Keratinocyte (primary cell): ENCODE measurements at regions not wholly inside any gene's neighbourhood (a gene's known extent, or its start where the extent isn't known, plus 50 kb on each side); places are given as distances from the start of the nearest gene placed in this dataset.

Experiments used
- DNase-seq: peaks from one replicate; pipeline ENCODE4 v3.0.0-alpha.2; 2011; ENCODE audit warnings: low read depth, missing footprints, low spot score
- FAIRE-seq: peaks from 2 replicates; lab custom pipeline; 2011; peaks lifted over from hg19 to GRCh38; lab: Jason Lieb, UNC
- H2AFZ ChIP-seq: 2 replicates; pipeline ENCODE4 v1.6.0; 2012; ENCODE audit warnings: low read length, control low read depth, inconsistent platforms; ENCODE audit not compliant: control insufficient read depth
- H3K27ac ChIP-seq: 2 replicates; pipeline ENCODE4 v1.5.1; 2011; ENCODE audit warnings: low read length; ENCODE audit not compliant: control insufficient read depth, insufficient read depth
- H3K27me3 ChIP-seq: 3 replicates; pipeline ENCODE4 v1.6.0; 2011; ENCODE audit warnings: low read length; ENCODE audit not compliant: control insufficient read depth, insufficient read depth; ENCODE audit errors: extremely low read depth
- H3K36me3 ChIP-seq, 2 experiments: 2 replicates in 1 of 2; 3 replicates in 1 of 2; pipeline ENCODE4 v1.5.1; 2011; ENCODE audit warnings: low read length in 2 of 2, mild to moderate bottlenecking in 1 of 2; ENCODE audit not compliant: control insufficient read depth in 2 of 2, insufficient read depth in 2 of 2; ENCODE audit errors: extremely low read depth in 1 of 2
- H3K4me1 ChIP-seq: 3 replicates; pipeline ENCODE4 v1.5.1; 2011; ENCODE audit warnings: low read length; ENCODE audit not compliant: control insufficient read depth, insufficient read depth; ENCODE audit errors: extremely low read depth
- H3K4me2 ChIP-seq: 3 replicates; pipeline ENCODE4 v1.6.0; 2011; ENCODE audit warnings: low read depth, low read length; ENCODE audit not compliant: control insufficient read depth, insufficient read depth; ENCODE audit errors: extremely low read depth
- H3K4me3 ChIP-seq, 3 experiments: fragments of 200-600 bp in 1 of 3; sonication (generic) in 1 of 3; 2 replicates in 2 of 3; 3 replicates in 1 of 3; pipeline ENCODE4 v1.5.1; 2011 to 2016; ENCODE audit warnings: low read length in 3 of 3, mild to moderate bottlenecking in 3 of 3, control low read depth in 2 of 3, inconsistent platforms in 1 of 3, low read depth in 1 of 3, mixed read lengths in 1 of 3, mixed run types in 1 of 3, moderate library complexity in 1 of 3; ENCODE audit not compliant: control insufficient read depth in 2 of 3, insufficient read depth in 2 of 3; ENCODE audit errors: extremely low read depth in 1 of 3
- H3K79me2 ChIP-seq: 2 replicates; pipeline ENCODE4 v1.6.0; 2012; ENCODE audit warnings: low read length; ENCODE audit not compliant: control insufficient read depth, insufficient read depth
- H3K9ac ChIP-seq: 3 replicates; pipeline ENCODE4 v1.6.0; 2011; ENCODE audit warnings: low read length; ENCODE audit not compliant: control insufficient read depth, insufficient read depth; ENCODE audit errors: extremely low read depth
- H3K9me1 ChIP-seq: 3 replicates; pipeline ENCODE4 v1.6.0; 2011; ENCODE audit warnings: low read length; ENCODE audit not compliant: control insufficient read depth, insufficient read depth; ENCODE audit errors: extremely low read depth
- H3K9me3 ChIP-seq: 2 replicates; pipeline ENCODE4 v1.5.1; 2012; ENCODE audit warnings: low read depth, low read length; ENCODE audit not compliant: control insufficient read depth
- H4K20me1 ChIP-seq: 3 replicates; pipeline ENCODE4 v1.6.0; 2011; ENCODE audit warnings: low read length; ENCODE audit not compliant: control insufficient read depth, insufficient read depth; ENCODE audit errors: extremely low read depth
- CTCF ChIP-seq, 3 experiments: IDR thresholded peaks in 1 of 3; conservative IDR thresholded peaks in 1 of 3; optimal IDR thresholded peaks in 1 of 3; 2 replicates in 2 of 3; 3 replicates in 1 of 3; pipeline versions ENCODE3 to v1.5.1; 2011; ENCODE audit warnings: low read length in 3 of 3, mild to moderate bottlenecking in 3 of 3, moderate library complexity in 2 of 3, control low read depth in 1 of 3, inconsistent platforms in 1 of 3; ENCODE audit not compliant: insufficient read depth in 2 of 3; ENCODE audit errors: extremely low read depth in 1 of 3
- EZH2 ChIP-seq: IDR thresholded peaks from one replicate; pipeline ENCODE4 v1.6.1; 2012; ENCODE audit warnings: inconsistent platforms, mild to moderate bottlenecking, low read length, moderate library complexity
- dilution Hi-C: fragments of 300-500 bp; cut with MboI; formaldehyde crosslinking; loops from one replicate; pipeline ENCODE4 v1.7.0; 2020; ENCODE audit warnings: low sequenced_read_pairs; ENCODE audit not compliant: extremely low pct_ligation_motif_present

DNA sequence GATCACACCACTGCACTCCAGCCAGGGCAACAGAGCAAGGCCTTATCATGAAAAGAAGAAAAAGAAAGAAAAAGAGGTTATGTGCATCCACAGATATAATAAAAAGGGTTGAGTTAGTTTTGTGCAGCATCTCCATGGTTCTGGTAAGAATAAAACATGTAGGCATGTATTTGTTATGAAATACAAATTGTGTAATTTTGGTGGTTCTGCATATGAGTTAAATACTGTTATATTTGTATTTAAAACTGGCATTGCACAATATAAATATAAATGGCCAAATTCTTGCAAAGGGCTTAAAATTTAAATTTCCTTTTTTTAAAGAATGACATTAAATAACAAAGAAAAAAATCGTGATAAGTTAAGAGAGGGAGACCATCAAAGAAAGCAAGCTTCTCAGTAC, 159.1 kb upstream of the PREP start:
- Histone ChIP-seq H4K20me1 (no peaks in the 10 kb centered on the region), H3K4me2 (no peak overlapping the region), H3K4me3 (no peak overlapping the region), H3K9me3 (no peaks in the 10 kb centered on the region), H3K9ac (no peak overlapping the region), H3K36me3 (no peaks in the 10 kb centered on the region), H3K79me2 (no peaks in the 10 kb centered on the region), H3K9me1 (no peaks in the 10 kb centered on the region), H3K27ac (no peak overlapping the region), H2AFZ (no peak overlapping the region), H3K27me3 (no peaks in the 10 kb centered on the region), H3K4me1 (peaks cover 2% of the 10 kb centered on the region)
- TF ChIP-seq EZH2 (no peak), CTCF (optimal IDR thresholded peaks at IDR 0.05 in 1 of 3, IDR thresholded peaks at IDR 0.05 in 1 of 3, conservative IDR thresholded peaks at IDR 0.05 in 1 of 3; ENCODE audit: extremely low read depth in 1 of 3, insufficient read depth in 2 of 3, low read length in 3 of 3) (no peak)
- FAIRE-seq (no peak), DNase-seq (no peak)
- dilution Hi-C loops: no loop called here

DNA sequence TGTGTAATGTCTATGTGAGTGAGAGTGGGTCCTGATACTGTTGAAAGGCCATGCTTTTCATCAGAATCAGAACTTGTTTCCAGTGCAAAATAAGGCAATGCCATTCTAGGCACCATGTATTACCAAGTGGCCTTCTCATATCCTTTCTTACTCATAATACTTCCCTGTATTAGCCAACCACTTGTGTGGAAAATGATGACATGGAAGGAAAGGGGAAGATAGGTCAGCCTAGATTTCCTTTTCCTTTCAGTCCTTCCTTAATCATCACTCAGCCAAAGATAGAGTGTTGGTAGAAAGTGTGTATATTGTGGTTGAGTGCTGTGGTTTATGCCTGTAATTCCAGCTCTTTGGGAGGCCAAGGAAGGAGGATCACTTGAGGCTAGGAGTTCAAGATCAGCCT, 158.6 kb upstream of the PREP start:
- no peaks in the 10 kb centered on the region for H3K9me1 ChIP-seq
- H3K27ac ChIP-seq: no peak overlapping the region
- no peak for FAIRE-seq
- no peaks in the 10 kb centered on the region for H4K20me1 ChIP-seq
- no peaks in the 10 kb centered on the region for H3K27me3 ChIP-seq
- DNase-seq: no peak
- dilution Hi-C loops: no loop called here
- no peaks in the 10 kb centered on the region for H3K79me2 ChIP-seq
- no peak overlapping the region for H3K4me3 ChIP-seq
- no peaks in the 10 kb centered on the region for H3K36me3 ChIP-seq
- peaks cover 2% of the 10 kb centered on the region for H3K4me1 ChIP-seq
- TF ChIP-seq CTCF (optimal IDR thresholded peaks at IDR 0.05 in 1 of 3, IDR thresholded peaks at IDR 0.05 in 1 of 3, conservative IDR thresholded peaks at IDR 0.05 in 1 of 3; ENCODE audit: extremely low read depth in 1 of 3, insufficient read depth in 2 of 3, low read length in 3 of 3) (no peak), EZH2 (no peak)
- no peak overlapping the region for H2AFZ ChIP-seq
- no peaks in the 10 kb centered on the region for H3K9me3 ChIP-seq
- no peak overlapping the region for H3K4me2 ChIP-seq
- no peak overlapping the region for H3K9ac ChIP-seq
